LoVo (cell line): ENCODE measurements at regions not wholly inside any gene's neighbourhood (a gene's known extent, or its start where the extent isn't known, plus 50 kb on each side); places are given as distances from the start of the nearest gene placed in this dataset.
"Not testable (repeated sequence)": the region's sequence is repeated elsewhere in the genome, so short reads cannot be mapped to it uniquely, and the experiment has no call there.

ENCODE experiments used
- DNase-seq: peaks from one replicate; pipeline ENCODE4 v3.0.0-alpha.2; 2016; ENCODE audit warnings: low spot score

DNA sequence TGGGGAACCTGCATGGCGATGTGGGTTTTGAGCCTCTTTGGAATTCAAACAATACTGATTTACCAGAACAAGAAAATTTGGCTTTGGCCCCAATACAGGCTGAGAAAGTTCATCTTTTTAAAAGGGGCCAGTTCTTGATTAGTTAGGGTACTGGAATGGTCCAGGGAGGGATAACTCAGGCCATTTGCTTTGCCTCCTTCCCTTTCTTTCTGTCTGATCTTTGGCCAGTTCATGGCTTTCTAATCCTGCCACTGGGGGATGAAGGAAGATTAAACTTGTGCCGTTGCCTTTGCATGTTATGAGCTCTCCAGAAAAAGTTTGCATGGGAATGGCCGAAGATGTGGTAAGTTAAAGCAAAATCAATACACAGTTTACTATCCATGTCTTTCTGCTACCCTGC, 78.4 kb downstream of the ADAMTS15 start:
- DNase-seq = no peak

DNA sequence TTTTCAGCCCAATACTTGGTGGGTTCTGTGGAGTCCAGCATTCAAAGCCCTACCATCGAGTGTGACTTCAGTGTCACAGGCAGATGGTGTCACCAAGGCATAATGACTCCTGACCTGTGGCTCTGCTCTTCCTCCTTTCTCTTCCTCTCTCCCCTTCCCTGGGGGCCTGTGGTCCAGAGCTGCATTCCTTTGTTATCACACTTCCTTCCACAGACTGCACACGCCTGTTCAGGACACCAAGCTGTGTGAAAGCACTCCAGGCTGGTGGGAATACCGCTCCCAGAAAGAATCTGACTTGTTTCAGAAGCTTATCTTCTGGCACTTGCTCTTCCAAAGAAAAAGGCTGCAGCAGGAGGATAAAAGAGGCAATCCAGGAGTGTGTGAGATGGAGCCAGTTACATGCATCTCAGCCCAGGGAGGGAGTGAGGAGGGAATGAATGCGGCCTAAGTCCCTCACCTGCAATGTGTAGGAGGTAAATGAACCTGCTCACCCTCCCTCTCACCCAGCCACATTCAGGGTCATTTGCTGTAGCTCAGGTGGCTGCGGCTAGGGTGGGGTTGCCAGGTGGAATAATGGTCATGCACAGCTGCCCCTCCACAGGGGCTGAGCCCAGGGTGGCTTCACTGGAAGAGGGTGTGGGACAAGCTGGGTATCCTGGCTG, 79.3 kb downstream of the ADAMTS15 start:
- no peak for DNase-seq

GRCh38 chr11:130528298-130529261, 80.1 kb downstream of the ADAMTS15 start:
- DNase-seq = no peak

DNA sequence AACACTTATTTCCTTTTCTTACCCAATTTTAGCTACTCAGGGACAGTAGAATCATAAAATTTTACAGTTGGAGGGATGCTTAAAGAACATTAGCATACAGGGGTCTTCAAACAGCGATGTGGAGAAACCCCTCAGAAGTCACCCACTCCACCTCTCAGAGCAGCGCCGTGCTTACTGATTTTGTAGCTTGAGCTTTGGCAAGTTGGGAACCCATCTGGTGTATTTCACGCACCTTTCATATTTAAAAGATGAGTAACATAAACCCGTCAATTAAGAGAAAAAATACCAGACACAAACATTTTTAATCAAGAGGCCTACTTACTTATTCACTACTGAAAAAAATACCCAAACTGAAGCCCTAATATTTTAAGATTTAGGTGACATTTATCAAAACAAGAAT, 80.9 kb downstream of the ADAMTS15 start:
- no peak for DNase-seq

GRCh38 chr11:130531061-130531460, 82.6 kb downstream of the ADAMTS15 start:
- DNase-seq = no peak

- no peak for DNase-seq
Observed at GRCh38 chr11:130533113-130533798, 84.8 kb downstream of the ADAMTS15 start.

- DNase-seq = no peak
Observed at GRCh38 chr11:130533871-130534270, 85.4 kb downstream of the ADAMTS15 start.

- DNase-seq = no peak
Observed at GRCh38 chr11:130534551-130534950, 86.1 kb downstream of the ADAMTS15 start.

- DNase-seq = no peak
Observed at GRCh38 chr11:130535520-130535919, 87.1 kb downstream of the ADAMTS15 start.

- DNase-seq = no peak
Observed at GRCh38 chr11:130536106-130537040, 87.9 kb downstream of the ADAMTS15 start.

DNA sequence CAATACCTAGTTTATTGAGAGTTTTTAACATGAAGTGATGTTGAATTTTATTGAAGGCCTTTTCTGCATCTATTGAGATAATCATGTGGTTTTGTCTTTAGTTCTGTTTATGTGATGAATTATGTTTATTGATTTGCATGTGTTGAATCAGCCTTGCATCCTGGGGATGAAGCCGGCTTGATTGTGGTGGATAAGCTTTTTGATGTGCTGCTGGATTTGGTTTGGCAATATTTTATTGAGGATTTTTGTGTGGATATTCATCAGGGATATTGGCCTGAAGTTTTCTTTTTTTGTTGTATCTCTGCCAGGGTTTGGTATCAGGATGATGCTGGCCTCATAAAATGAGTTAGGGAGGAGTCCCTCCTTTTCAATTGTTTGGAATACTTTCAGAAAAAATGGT, 91.2 kb downstream of the ADAMTS15 start:
- DNase-seq = not testable (repeated sequence)

DNA sequence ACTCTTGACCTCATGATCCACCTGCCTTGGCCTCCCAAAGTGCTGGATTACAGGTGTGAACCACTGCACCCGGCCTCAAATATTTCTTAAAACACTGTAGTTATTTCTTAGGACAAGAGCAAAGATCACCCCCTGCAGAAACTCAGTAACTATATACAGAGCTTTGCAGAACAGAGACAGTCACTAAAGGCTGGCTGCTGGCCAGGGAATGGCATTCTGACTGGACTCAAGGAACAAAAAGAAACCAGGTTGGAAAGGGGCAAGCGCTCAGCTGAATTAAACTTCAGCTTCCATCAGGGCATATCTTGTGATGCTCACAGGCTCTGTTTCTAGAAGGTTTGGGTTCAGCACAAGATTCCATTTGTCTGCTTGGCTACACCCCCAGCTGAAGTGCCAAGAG, 95.8 kb downstream of the ADAMTS15 start:
- no peak for DNase-seq

- DNase-seq = no peak
Observed at GRCh38 chr11:130545449-130546072, 97.1 kb downstream of the ADAMTS15 start.

- no peak for DNase-seq
Observed at GRCh38 chr11:130546438-130546837, 98.0 kb downstream of the ADAMTS15 start.

GRCh38 chr11:130546901-130547694, 98.7 kb downstream of the ADAMTS15 start:
- no peak for DNase-seq

DNA sequence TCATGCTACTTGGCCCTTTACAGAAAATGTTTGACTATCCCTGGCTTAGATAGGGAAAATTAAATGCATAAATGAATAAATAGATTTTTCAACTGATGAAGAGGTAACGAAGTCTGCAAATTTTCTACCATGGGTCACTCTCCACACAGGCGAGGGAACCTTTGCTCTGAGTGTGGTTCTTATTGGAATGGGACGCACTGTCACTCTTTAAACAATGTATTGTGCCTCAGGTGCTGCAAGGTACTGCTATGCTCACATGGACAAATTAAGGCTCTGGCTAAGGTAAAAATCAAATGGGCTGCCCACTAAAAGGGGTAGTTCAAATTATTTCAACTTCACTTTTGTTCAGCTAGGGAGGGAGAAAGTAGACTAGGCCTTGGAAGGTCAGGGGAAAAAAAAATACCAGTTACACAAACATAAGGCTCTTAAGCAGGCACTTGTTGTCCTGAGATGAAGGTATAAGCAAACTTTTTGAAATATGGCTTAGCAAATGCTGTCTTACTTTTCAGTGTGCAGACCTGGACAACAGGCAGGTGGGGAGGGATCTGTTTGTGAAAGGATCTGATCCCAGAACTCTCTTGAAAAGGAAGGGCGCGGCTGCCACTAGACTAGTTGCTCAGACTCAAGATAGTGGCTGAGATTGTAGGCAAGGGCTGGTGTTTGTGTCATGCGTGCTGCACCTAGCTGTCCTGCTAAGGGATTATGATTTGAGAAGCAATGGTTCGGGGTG, 99.5 kb downstream of the ADAMTS15 start:
- DNase-seq = no peak

DNA sequence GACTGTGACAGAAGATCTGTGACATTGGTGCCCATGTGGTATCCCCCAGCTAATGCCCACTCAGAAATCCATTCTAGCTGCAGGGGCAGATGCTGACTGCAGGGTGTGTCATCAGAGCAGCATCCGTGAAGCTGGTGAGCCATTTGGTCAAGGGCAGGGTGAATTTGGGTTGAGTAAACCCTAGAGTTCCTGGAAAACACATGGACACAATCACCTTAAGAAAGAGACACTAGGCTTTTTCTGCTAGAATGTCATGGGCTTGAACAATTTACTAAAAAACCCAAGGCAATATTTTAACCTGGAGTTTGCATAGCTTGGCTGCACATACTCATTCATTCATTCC, 100.0 kb downstream of the ADAMTS15 start:
- no peak for DNase-seq

DNA sequence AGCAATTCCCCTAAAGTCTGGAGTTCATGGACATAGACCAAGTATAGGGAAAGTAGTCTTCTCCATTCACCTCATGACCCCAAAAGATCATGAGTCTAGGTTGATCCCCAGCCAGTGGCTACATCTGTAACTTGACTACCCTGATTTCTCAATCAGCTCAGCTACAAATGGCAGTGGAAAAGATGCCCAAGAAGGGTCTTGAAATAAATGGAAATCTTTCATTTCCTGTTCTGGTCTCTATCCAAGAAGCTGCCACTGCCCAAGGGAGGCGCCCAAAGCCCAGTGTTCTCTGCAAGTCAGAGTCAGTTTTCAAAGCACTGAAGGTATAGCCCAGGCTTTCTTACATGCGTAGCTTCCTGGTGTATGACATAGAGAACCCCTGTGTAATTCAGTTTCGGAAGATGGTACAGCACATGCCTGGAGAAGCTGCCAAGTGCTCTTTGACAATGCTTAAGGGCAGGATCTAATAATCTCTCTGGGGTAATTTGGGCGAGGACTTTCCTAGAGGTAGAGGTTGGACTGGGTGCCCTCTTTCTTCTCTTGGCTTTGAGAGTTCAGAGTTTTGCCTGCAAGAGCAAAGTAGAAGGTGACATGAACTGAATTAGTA, 101.1 kb downstream of the ADAMTS15 start:
- no peak for DNase-seq

DNA sequence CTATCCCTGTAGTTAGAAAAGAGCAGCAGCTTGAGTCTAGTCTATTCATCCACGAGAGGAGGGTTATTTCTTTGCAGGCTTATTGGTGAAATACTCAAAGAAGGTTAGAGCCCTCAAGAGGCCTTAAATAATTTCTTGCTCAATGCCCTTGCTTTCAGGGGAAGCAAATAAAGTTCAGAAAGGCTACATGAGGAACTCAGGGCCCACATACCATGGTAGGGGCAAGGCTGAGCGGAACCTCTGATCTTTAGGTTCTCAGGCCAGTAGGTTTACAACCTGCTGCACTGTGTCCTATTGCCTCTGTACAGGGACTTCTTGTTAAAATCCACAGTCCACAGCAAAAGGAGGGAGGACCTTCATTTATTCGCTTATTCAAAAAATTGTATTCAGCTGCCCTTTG, 101.7 kb downstream of the ADAMTS15 start:
- DNase-seq = no peak
